Endothelial cell of umbilical vein (primary cell): ENCODE measurements at regions not wholly inside any gene's neighbourhood (a gene's known extent, or its start where the extent isn't known, plus 50 kb on each side); places are given as distances from the start of the nearest gene placed in this dataset.

Experiments
- BruUV-seq: library from RNA; stranded (reverse); fragments of 400-500 nt; replicated peaks from 2 replicates; lab custom pipeline; 2021; lab: Mats Ljungman, UMichigan
- CTCF ChIA-PET: fragments of 300-600, 350-600 bp; sonication (Branson Sonifier 250); formaldehyde crosslinking; loops from one replicate; lab custom pipeline; 2021; ENCODE audit warnings: antibody characterized with exemption, inconsistent platforms; lab: Charles Lee
- POLR2A ChIA-PET: fragments of 300-600, 350-600 bp; sonication (Branson Sonifier 250); formaldehyde crosslinking; loops from one replicate; lab custom pipeline; 2021; ENCODE audit warnings: antibody characterized with exemption, inconsistent platforms; lab: Charles Lee
- DNase-seq: peaks from one replicate; pipeline ENCODE4 v3.0.0-alpha.2; 2011; ENCODE audit warnings: low read depth, low spot score
- FAIRE-seq: peaks from 2 replicates; lab custom pipeline; 2011; peaks lifted over from hg19 to GRCh38; lab: Jason Lieb, UNC
- H2AFZ ChIP-seq: 2 replicates; pipeline ENCODE4 v1.6.0; 2012; ENCODE audit warnings: low read depth, low read length, control low read depth, inconsistent platforms
- H3K27ac ChIP-seq: 2 replicates; pipeline ENCODE4 v1.5.1; 2011; ENCODE audit warnings: low read depth, mild to moderate bottlenecking, control low read depth, low read length, moderate library complexity; ENCODE audit not compliant: insufficient read depth
- H3K27me3 ChIP-seq, 2 experiments: 2 replicates each; pipeline versions ENCODE4 v1.6.0 to v1.6.1; 2011; ENCODE audit warnings: low read length in 2 of 2, mixed read lengths in 1 of 2; ENCODE audit not compliant: control insufficient read depth in 2 of 2, insufficient read depth in 2 of 2
- H3K36me3 ChIP-seq, 2 experiments: 2 replicates in 1 of 2; 3 replicates in 1 of 2; pipeline ENCODE4 v1.5.1; 2011; ENCODE audit warnings: low read length in 2 of 2, mild to moderate bottlenecking in 1 of 2, moderate library complexity in 1 of 2; ENCODE audit not compliant: control insufficient read depth in 2 of 2, insufficient read depth in 2 of 2; ENCODE audit errors: extremely low read depth in 1 of 2
- H3K4me1 ChIP-seq: 3 replicates; pipeline ENCODE4 v1.5.1; 2011; ENCODE audit warnings: mild to moderate bottlenecking, low read length; ENCODE audit not compliant: control insufficient read depth, insufficient read depth; ENCODE audit errors: extremely low read depth
- H3K4me2 ChIP-seq: 2 replicates; pipeline ENCODE4 v1.6.1; 2011; ENCODE audit warnings: low read length, control low read depth, mixed read lengths; ENCODE audit not compliant: insufficient read depth
- H3K4me3 ChIP-seq, 3 experiments: fragments of 200-600 bp in 1 of 3; sonication (generic), shearing (Covaris generic) in 1 of 3; replicated peaks in 1 of 3; 2 replicates each; pipeline ENCODE4 v1.5.1; 2011 to 2016; ENCODE audit warnings: control low read depth in 3 of 3, low read length in 3 of 3, mild to moderate bottlenecking in 2 of 3, inconsistent platforms in 1 of 3, low read depth in 1 of 3, moderate library complexity in 1 of 3; ENCODE audit not compliant: insufficient read depth in 1 of 3
- H3K79me2 ChIP-seq: 2 replicates; pipeline ENCODE4 v1.6.0; 2012; ENCODE audit warnings: low read length, inconsistent platforms; ENCODE audit not compliant: control insufficient read depth, insufficient read depth
- H3K9ac ChIP-seq: replicated peaks from 2 replicates; pipeline ENCODE3; 2011; ENCODE audit warnings: low read length, control low read depth; ENCODE audit not compliant: insufficient read depth; ENCODE audit errors: extremely low read depth
- H3K9me1 ChIP-seq: replicated peaks from 3 replicates; pipeline ENCODE4 v1.6.0; 2011; ENCODE audit warnings: mild to moderate bottlenecking, low read length; ENCODE audit not compliant: control insufficient read depth, insufficient read depth; ENCODE audit errors: extremely low read depth
- H3K9me3 ChIP-seq: replicated peaks from 2 replicates; pipeline ENCODE4 v1.5.1; 2012; ENCODE audit warnings: low read length, inconsistent platforms; ENCODE audit not compliant: control insufficient read depth, insufficient read depth
- H4K20me1 ChIP-seq: replicated peaks from 2 replicates; pipeline ENCODE3; 2011; ENCODE audit warnings: mild to moderate bottlenecking, low read length; ENCODE audit not compliant: control insufficient read depth, insufficient read depth; ENCODE audit errors: extremely low read depth
- CTCF ChIP-seq, 2 donors: IDR thresholded peaks; 1 replicate in 1 of 2; 2 replicates in 1 of 2; pipeline ENCODE4 v1.5.1; 2011; ENCODE audit warnings: low read length in 2 of 2, mild to moderate bottlenecking in 2 of 2, moderate library complexity in 2 of 2, control low read depth in 1 of 2, inconsistent platforms in 1 of 2, low read depth in 1 of 2; ENCODE audit not compliant: insufficient read depth in 1 of 2; ENCODE audit errors: extremely low read depth in 1 of 2
- EZH2 ChIP-seq: IDR thresholded peaks from 2 replicates; pipeline ENCODE4 v1.6.1; 2012; ENCODE audit warnings: borderline replicate concordance, low read depth, mild to moderate bottlenecking, moderate library complexity, low read length, inconsistent platforms; ENCODE audit not compliant: severe bottlenecking
- FOS ChIP-seq: IDR thresholded peaks from 2 replicates; pipeline ENCODE4 v1.6.1; 2011; ENCODE audit warnings: mild to moderate bottlenecking, low read length, moderate library complexity, borderline replicate concordance; ENCODE audit not compliant: insufficient read depth
- GATA2 ChIP-seq: IDR thresholded peaks from 2 replicates; pipeline ENCODE4 v1.7.0; 2011; ENCODE audit warnings: low read depth, mild to moderate bottlenecking, moderate library complexity, mixed read lengths, low read length; ENCODE audit not compliant: insufficient read length, insufficient read depth
- JUN ChIP-seq: IDR thresholded peaks from 2 replicates; pipeline ENCODE4 v1.6.1; 2011; ENCODE audit warnings: borderline replicate concordance, low read depth; ENCODE audit not compliant: insufficient read length, insufficient read depth
- MYC ChIP-seq: IDR thresholded peaks from one replicate; pipeline ENCODE4 v1.6.1; 2011; ENCODE audit warnings: mild to moderate bottlenecking, low read depth, low read length
- POLR2A ChIP-seq: IDR thresholded peaks from 2 replicates; pipeline ENCODE4 v1.6.1; 2012; ENCODE audit warnings: low read depth, mild to moderate bottlenecking, control low read depth, low read length
- POLR2AphosphoS5 ChIP-seq: IDR thresholded peaks from 2 replicates; pipeline ENCODE4 v1.6.1; 2012; ENCODE audit warnings: low read depth, mild to moderate bottlenecking, control low read depth, low read length, moderate library complexity; ENCODE audit not compliant: insufficient read depth
- dilution Hi-C: fragments of 300-500 bp; cut with MboI; formaldehyde crosslinking; loops from one replicate; pipeline ENCODE4 v1.15.0; 2019; ENCODE audit warnings: low sequenced_read_pairs; ENCODE audit not compliant: extremely low pct_ligation_motif_present
- intact Hi-C: fragments of 100-400 bp; cut with micrococcal nuclease; formaldehyde crosslinking; loops from one replicate; pipeline ENCODE4 v1.10.0; 2022
- TF ChIP-seq, protein P1 (sequence below): IDR thresholded peaks from 2 replicates; pipeline ENCODE4 v1.6.1; 2011; ENCODE audit not compliant: insufficient read depth, insufficient read length

DNA sequence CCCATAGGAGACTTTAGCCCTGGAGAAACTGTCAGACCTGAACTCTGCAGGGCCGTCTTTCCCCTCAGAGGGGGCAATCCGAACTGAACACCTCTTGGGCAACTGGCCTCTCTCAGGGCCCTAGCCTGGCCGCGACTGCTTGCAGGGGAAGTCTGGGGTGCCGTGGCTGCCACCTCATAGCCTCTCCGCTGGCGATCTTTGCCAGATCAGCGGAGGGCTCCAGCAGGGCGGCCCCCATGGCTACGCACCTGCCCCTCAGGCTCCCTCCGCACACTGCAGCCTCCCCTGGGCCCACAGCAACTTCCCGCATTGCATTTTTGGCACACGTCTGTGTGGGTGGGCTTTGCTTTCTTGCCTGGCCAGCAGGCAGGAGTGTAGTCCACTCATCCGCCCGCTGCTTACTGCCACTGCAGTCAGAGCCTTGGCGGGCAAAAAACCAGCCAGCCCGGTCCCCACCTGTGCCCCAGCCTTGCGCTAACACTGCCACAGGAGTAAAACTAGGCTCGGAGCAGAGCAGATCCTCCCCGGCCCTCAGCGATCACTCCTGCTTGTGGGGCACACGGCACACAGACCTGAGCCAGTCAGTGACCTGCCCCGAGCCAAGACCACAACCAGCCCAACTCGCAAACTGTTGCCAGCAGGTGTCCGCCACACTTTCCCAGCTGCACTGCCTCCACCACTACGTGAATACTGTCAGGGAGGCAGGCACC is 266.8 kb upstream of the CBLB start:
- no peaks in the 10 kb centered on the region for H3K27me3 ChIP-seq
- no peaks in the 10 kb centered on the region for H4K20me1 ChIP-seq
- H2AFZ ChIP-seq: no peak overlapping the region
- no peak overlapping the region for H3K4me2 ChIP-seq
- no peak overlapping the region for H3K4me3 ChIP-seq
- CTCF ChIA-PET: no interaction called here
- H3K9me1 ChIP-seq: no peaks in the 10 kb centered on the region
- POLR2A ChIA-PET: no interaction called here
- no peak overlapping the region for H3K27ac ChIP-seq
- H3K9ac ChIP-seq: no peak overlapping the region
- TF ChIP-seq MYC: no peak
- no peak for TF ChIP-seq FOS
- no peak for TF ChIP-seq CTCF (IDR thresholded peaks at IDR 0.05; ENCODE audit: extremely low read depth in 1 of 2, insufficient read depth in 1 of 2, low read depth in 1 of 2, low read length in 2 of 2)
- no peak for TF ChIP-seq GATA2
- no peak for TF ChIP-seq POLR2A
- TF ChIP-seq, protein P1, sequence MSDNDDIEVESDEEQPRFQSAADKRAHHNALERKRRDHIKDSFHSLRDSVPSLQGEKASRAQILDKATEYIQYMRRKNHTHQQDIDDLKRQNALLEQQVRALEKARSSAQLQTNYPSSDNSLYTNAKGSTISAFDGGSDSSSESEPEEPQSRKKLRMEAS: no peak
- TF ChIP-seq EZH2: no peak
- TF ChIP-seq JUN: no peak
- TF ChIP-seq POLR2AphosphoS5: no peak
- H3K36me3 ChIP-seq: no peaks in the 10 kb centered on the region
- BruUV-seq: no TSS peak
- no peaks in the 10 kb centered on the region for H3K79me2 ChIP-seq
- FAIRE-seq (no peak), DNase-seq (no peak)
- dilution Hi-C loops (no loop called here), intact Hi-C loops (no loop called here)
- H3K9me3 ChIP-seq: no peaks in the 10 kb centered on the region
- no peaks in the 10 kb centered on the region for H3K4me1 ChIP-seq
